GM23338 (cell line): ENCODE measurements at regions not wholly inside any gene's neighbourhood (a gene's known extent, or its start where the extent isn't known, plus 50 kb on each side); places are given as distances from the start of the nearest gene placed in this dataset.

Source experiments
- ATAC-seq: fragments of 200-7000 bp; cut with Tn5 transposase; 3 replicates; pipeline ENCODE4 v1.9.1; 2020
- DNase-seq: peaks from one replicate; pipeline ENCODE4 v3.0.0-alpha.2; 2015; ENCODE audit warnings: low spot score
- H2AFZ ChIP-seq: fragments of 200-600 bp; sonication (generic); 2 replicates; pipeline ENCODE4 v1.8.0; 2016; ENCODE audit warnings: antibody characterized with exemption, mild to moderate bottlenecking, moderate library complexity
- H3F3A ChIP-seq: fragments of 200-600 bp; sonication (generic); replicated peaks from 2 replicates; pipeline ENCODE4 v1.8.0; 2017; ENCODE audit warnings: antibody characterized with exemption, mixed run types, low read depth
- H3K27ac ChIP-seq: fragments of 200-600 bp; sonication (generic); 2 replicates; pipeline ENCODE4 v1.6.1; 2016; ENCODE audit warnings: low read depth
- H3K27me3 ChIP-seq: fragments of 200-600 bp; sonication (generic); 2 replicates; pipeline ENCODE4 v1.8.0; 2016; ENCODE audit warnings: mild to moderate bottlenecking, mixed run types, moderate library complexity; ENCODE audit not compliant: insufficient read depth
- H3K36me3 ChIP-seq: fragments of 200-600 bp; sonication (generic); 2 replicates; pipeline ENCODE4 v1.8.0; 2016; ENCODE audit warnings: mild to moderate bottlenecking; ENCODE audit not compliant: insufficient read depth
- H3K4me1 ChIP-seq: fragments of 200-600 bp; sonication (generic); 2 replicates; pipeline ENCODE4 v1.8.0; 2016; ENCODE audit warnings: mild to moderate bottlenecking, moderate library complexity; ENCODE audit not compliant: insufficient read depth
- H3K4me2 ChIP-seq: fragments of 200-600 bp; sonication (generic); 2 replicates; pipeline ENCODE4 v1.7.1; 2017; ENCODE audit warnings: mixed run types
- H3K4me3 ChIP-seq: fragments of 200-600 bp; sonication (generic); 2 replicates; pipeline ENCODE4 v1.6.1; 2016; ENCODE audit warnings: mixed run types
- H3K79me2 ChIP-seq: fragments of 200-600 bp; sonication (generic); replicated peaks from 2 replicates; pipeline ENCODE4 v1.8.0; 2017; ENCODE audit warnings: mild to moderate bottlenecking; ENCODE audit not compliant: insufficient read depth
- H3K9me2 ChIP-seq: fragments of 200-600 bp; sonication (generic); 2 replicates; pipeline ENCODE4 v1.8.0; 2017; ENCODE audit not compliant: insufficient read depth
- H4K20me1 ChIP-seq: fragments of 200-600 bp; sonication (generic); replicated peaks from 2 replicates; pipeline ENCODE4 v1.8.0; 2017; ENCODE audit warnings: mild to moderate bottlenecking; ENCODE audit not compliant: insufficient read depth
- H3K27ac Mint-ChIP-seq: 2 replicates; pipeline ENCODE4 v1.8.0; 2020; ENCODE audit warnings: inconsistent platforms, mild to moderate bottlenecking, moderate library complexity, mixed read lengths
- H3K27me3 Mint-ChIP-seq: 3 replicates; pipeline ENCODE4 v1.8.0; 2022; ENCODE audit warnings: low read depth, mild to moderate bottlenecking, moderate library complexity, mixed read lengths, inconsistent platforms; ENCODE audit not compliant: insufficient read depth, poor library complexity
- H3K36me3 Mint-ChIP-seq: 3 replicates; pipeline ENCODE4 v1.8.0; 2021; ENCODE audit warnings: low read depth, mild to moderate bottlenecking, inconsistent platforms, moderate library complexity, mixed read lengths
- H3K4me1 Mint-ChIP-seq: 3 replicates; pipeline ENCODE4 v1.8.0; 2020; ENCODE audit warnings: mild to moderate bottlenecking, inconsistent platforms, mixed read lengths
- H3K4me3 Mint-ChIP-seq: 3 replicates; pipeline ENCODE4 v1.8.0; 2021; ENCODE audit warnings: moderate library complexity, mild to moderate bottlenecking, inconsistent platforms, mixed read lengths
- H3K9me3 Mint-ChIP-seq: 3 replicates; pipeline ENCODE4 v1.8.0; 2020; ENCODE audit warnings: moderate library complexity, mild to moderate bottlenecking, inconsistent platforms, mixed read lengths
- CREB1 ChIP-seq: fragments of 250-450 bp; sonication (Bioruptor Pico); IDR thresholded peaks from 2 replicates; pipeline ENCODE4 v1.5.0; 2020; ENCODE audit warnings: low read depth, mild to moderate bottlenecking, moderate library complexity
- JUNB ChIP-seq: IDR thresholded peaks from one replicate; pipeline ENCODE4 v1.6.1; 2016; ENCODE audit warnings: antibody characterized with exemption; ENCODE audit not compliant: unreplicated experiment
- NANOG ChIP-seq: IDR thresholded peaks from 2 replicates; pipeline ENCODE4 v1.6.1; 2016; ENCODE audit warnings: antibody characterized with exemption, borderline replicate concordance
- POLR2AphosphoS5 ChIP-seq: IDR thresholded peaks from 2 replicates; pipeline ENCODE4 v1.6.1; 2016; ENCODE audit warnings: antibody characterized with exemption, low read depth
- STAT1 ChIP-seq: IDR thresholded peaks from one replicate; pipeline ENCODE4 v1.6.1; 2016; ENCODE audit warnings: antibody characterized with exemption; ENCODE audit not compliant: unreplicated experiment
- TF ChIP-seq, protein P1 (sequence below): fragments of 250-450 bp; sonication (Bioruptor Pico); IDR thresholded peaks from 2 replicates; pipeline ENCODE4 v1.5.0; 2020; ENCODE audit warnings: mild to moderate bottlenecking, moderate library complexity
- TF ChIP-seq, protein P2 (sequence below): IDR thresholded peaks from one replicate; pipeline ENCODE4 v1.6.1; 2018; ENCODE audit warnings: antibody characterized with exemption; ENCODE audit not compliant: unreplicated experiment
- TF ChIP-seq, protein P3 (sequence below), 2 experiments: fragments of 200-600 bp in 1 of 2; sonication (generic) in 1 of 2; conservative IDR thresholded peaks; 2 replicates each; pipeline versions ENCODE4 v1.5.1 to v1.6.1; 2016 to 2017; ENCODE audit warnings: antibody characterized with exemption in 2 of 2, low read depth in 2 of 2, mild to moderate bottlenecking in 2 of 2, moderate library complexity in 1 of 2
- TF ChIP-seq, protein P4 (sequence below): IDR thresholded peaks from 2 replicates; pipeline ENCODE4 v1.6.1; 2016; ENCODE audit warnings: antibody characterized with exemption

DNA sequence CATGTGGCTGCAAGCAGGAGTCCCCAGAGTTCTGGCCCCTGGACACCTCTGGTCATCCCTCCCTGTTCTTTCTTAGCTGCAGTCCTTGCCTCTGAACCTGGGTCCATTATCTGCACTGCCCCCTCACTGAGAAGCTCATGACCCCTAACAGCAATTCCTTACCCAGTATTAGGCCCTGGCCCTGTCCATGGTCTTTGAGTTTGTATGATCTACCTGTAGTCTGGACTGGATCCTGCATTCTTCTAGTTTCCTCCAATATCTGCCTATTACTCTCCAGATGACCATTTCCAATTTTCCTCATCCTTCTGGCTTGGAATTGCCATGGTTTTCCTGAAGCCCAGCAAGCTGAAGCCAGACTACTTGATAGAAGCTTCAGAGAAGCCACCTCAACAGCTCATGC, 302.4 kb upstream of the HS6ST1 start (continued):
- TF ChIP-seq, protein P1, sequence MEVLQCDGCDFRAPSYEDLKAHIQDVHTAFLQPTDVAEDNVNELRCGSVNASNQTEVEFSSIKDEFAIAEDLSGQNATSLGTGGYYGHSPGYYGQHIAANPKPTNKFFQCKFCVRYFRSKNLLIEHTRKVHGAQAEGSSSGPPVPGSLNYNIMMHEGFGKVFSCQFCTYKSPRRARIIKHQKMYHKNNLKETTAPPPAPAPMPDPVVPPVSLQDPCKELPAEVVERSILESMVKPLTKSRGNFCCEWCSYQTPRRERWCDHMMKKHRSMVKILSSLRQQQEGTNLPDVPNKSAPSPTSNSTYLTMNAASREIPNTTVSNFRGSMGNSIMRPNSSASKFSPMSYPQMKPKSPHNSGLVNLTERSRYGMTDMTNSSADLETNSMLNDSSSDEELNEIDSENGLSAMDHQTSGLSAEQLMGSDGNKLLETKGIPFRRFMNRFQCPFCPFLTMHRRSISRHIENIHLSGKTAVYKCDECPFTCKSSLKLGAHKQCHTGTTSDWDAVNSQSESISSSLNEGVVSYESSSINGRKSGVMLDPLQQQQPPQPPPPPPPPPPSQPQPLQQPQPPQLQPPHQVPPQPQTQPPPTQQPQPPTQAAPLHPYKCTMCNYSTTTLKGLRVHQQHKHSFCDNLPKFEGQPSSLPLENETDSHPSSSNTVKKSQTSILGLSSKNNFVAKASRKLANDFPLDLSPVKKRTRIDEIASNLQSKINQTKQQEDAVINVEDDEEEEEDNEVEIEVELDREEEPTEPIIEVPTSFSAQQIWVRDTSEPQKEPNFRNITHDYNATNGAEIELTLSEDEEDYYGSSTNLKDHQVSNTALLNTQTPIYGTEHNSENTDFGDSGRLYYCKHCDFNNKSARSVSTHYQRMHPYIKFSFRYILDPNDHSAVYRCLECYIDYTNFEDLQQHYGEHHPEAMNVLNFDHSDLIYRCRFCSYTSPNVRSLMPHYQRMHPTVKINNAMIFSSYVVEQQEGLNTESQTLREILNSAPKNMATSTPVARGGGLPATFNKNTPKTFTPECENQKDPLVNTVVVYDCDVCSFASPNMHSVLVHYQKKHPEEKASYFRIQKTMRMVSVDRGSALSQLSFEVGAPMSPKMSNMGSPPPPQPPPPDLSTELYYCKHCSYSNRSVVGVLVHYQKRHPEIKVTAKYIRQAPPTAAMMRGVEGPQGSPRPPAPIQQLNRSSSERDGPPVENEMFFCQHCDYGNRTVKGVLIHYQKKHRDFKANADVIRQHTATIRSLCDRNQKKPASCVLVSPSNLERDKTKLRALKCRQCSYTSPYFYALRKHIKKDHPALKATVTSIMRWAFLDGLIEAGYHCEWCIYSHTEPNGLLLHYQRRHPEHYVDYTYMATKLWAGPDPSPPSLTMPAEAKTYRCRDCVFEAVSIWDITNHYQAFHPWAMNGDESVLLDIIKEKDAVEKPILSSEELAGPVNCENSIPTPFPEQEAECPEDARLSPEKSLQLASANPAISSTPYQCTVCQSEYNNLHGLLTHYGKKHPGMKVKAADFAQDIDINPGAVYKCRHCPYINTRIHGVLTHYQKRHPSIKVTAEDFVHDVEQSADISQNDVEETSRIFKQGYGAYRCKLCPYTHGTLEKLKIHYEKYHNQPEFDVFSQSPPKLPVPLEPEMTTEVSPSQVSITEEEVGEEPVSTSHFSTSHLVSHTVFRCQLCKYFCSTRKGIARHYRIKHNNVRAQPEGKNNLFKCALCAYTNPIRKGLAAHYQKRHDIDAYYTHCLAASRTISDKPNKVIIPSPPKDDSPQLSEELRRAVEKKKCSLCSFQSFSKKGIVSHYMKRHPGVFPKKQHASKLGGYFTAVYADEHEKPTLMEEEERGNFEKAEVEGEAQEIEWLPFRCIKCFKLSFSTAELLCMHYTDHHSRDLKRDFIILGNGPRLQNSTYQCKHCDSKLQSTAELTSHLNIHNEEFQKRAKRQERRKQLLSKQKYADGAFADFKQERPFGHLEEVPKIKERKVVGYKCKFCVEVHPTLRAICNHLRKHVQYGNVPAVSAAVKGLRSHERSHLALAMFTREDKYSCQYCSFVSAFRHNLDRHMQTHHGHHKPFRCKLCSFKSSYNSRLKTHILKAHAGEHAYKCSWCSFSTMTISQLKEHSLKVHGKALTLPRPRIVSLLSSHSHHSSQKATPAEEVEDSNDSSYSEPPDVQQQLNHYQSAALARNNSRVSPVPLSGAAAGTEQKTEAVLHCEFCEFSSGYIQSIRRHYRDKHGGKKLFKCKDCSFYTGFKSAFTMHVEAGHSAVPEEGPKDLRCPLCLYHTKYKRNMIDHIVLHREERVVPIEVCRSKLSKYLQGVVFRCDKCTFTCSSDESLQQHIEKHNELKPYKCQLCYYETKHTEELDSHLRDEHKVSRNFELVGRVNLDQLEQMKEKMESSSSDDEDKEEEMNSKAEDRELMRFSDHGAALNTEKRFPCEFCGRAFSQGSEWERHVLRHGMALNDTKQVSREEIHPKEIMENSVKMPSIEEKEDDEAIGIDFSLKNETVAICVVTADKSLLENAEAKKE = no peak
- TF ChIP-seq NANOG (no peak), POLR2AphosphoS5 (no peak), STAT1 (no peak)
- TF ChIP-seq, protein P2, sequence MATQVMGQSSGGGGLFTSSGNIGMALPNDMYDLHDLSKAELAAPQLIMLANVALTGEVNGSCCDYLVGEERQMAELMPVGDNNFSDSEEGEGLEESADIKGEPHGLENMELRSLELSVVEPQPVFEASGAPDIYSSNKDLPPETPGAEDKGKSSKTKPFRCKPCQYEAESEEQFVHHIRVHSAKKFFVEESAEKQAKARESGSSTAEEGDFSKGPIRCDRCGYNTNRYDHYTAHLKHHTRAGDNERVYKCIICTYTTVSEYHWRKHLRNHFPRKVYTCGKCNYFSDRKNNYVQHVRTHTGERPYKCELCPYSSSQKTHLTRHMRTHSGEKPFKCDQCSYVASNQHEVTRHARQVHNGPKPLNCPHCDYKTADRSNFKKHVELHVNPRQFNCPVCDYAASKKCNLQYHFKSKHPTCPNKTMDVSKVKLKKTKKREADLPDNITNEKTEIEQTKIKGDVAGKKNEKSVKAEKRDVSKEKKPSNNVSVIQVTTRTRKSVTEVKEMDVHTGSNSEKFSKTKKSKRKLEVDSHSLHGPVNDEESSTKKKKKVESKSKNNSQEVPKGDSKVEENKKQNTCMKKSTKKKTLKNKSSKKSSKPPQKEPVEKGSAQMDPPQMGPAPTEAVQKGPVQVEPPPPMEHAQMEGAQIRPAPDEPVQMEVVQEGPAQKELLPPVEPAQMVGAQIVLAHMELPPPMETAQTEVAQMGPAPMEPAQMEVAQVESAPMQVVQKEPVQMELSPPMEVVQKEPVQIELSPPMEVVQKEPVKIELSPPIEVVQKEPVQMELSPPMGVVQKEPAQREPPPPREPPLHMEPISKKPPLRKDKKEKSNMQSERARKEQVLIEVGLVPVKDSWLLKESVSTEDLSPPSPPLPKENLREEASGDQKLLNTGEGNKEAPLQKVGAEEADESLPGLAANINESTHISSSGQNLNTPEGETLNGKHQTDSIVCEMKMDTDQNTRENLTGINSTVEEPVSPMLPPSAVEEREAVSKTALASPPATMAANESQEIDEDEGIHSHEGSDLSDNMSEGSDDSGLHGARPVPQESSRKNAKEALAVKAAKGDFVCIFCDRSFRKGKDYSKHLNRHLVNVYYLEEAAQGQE = no peak

DNA sequence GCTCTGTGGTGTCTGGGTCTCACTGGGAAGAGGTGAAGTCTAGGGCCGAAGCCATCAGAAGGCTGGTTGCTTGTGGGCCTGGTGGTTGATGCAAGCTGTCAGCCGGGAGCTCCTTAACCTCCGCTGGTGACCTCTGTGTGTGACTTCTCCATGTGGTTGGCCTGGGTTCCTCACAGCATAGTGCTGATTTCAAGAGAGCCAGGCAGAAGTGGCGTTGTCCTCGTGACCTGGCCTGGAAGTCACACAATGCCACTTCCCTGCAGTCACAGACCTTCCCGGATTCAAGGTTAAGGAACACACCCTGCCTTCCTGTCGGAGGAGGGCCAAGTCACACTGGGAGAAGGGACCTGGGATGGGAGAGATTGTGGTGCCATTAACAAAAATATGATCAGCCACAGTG, 303.7 kb upstream of the HS6ST1 start:
- H3K4me3 ChIP-seq = no peak overlapping the region
- no peak overlapping the region for H3K27ac ChIP-seq
- H3F3A ChIP-seq = no peaks in the 10 kb centered on the region
- Mint-ChIP-seq H3K27ac (no peak overlapping the region), H3K36me3 (peaks cover 10% of the 10 kb centered on the region), H3K27me3 (peaks cover 11% of the 10 kb centered on the region), H3K9me3 (peaks cover 20% of the 10 kb centered on the region), H3K4me3 (no peak overlapping the region), H3K4me1 (peaks cover 7% of the 10 kb centered on the region)
- no peaks in the 10 kb centered on the region for H3K79me2 ChIP-seq
- no peak overlapping the region for H2AFZ ChIP-seq
- H3K9me2 ChIP-seq = peaks cover 8% of the 10 kb centered on the region; the same call in 1 of the 2 replicates
- DNase-seq = no peak
- no peaks in the 10 kb centered on the region for H3K36me3 ChIP-seq
- no peaks in the 10 kb centered on the region for H3K4me1 ChIP-seq
- H3K4me2 ChIP-seq = no peak overlapping the region
- H3K27me3 ChIP-seq = no peaks in the 10 kb centered on the region
- no peak for ATAC-seq
- H4K20me1 ChIP-seq = no peaks in the 10 kb centered on the region
- TF ChIP-seq CREB1 (CRISPR knock-in tag) = no peak
- no peak for TF ChIP-seq JUNB
- TF ChIP-seq, protein P3, sequence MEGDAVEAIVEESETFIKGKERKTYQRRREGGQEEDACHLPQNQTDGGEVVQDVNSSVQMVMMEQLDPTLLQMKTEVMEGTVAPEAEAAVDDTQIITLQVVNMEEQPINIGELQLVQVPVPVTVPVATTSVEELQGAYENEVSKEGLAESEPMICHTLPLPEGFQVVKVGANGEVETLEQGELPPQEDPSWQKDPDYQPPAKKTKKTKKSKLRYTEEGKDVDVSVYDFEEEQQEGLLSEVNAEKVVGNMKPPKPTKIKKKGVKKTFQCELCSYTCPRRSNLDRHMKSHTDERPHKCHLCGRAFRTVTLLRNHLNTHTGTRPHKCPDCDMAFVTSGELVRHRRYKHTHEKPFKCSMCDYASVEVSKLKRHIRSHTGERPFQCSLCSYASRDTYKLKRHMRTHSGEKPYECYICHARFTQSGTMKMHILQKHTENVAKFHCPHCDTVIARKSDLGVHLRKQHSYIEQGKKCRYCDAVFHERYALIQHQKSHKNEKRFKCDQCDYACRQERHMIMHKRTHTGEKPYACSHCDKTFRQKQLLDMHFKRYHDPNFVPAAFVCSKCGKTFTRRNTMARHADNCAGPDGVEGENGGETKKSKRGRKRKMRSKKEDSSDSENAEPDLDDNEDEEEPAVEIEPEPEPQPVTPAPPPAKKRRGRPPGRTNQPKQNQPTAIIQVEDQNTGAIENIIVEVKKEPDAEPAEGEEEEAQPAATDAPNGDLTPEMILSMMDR (conservative IDR thresholded peaks at IDR 0.05; ENCODE audit: low read depth in 2 of 2) = no peak
- TF ChIP-seq POLR2AphosphoS5 = no peak
- TF ChIP-seq, protein P2 = no peak
- TF ChIP-seq, protein P4, sequence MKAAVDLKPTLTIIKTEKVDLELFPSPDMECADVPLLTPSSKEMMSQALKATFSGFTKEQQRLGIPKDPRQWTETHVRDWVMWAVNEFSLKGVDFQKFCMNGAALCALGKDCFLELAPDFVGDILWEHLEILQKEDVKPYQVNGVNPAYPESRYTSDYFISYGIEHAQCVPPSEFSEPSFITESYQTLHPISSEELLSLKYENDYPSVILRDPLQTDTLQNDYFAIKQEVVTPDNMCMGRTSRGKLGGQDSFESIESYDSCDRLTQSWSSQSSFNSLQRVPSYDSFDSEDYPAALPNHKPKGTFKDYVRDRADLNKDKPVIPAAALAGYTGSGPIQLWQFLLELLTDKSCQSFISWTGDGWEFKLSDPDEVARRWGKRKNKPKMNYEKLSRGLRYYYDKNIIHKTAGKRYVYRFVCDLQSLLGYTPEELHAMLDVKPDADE = no peak
